NCI-H446 treated with DMSO at 0.1 percent for 48 hours (cell line): ENCODE measurements at regions not wholly inside any gene's neighbourhood (a gene's known extent, or its start where the extent isn't known, plus 50 kb on each side); places are given as distances from the start of the nearest gene placed in this dataset.

Experiments
- DNase-seq: peaks from one replicate; lab custom pipeline; 2025; lab: John Stamatoyannopoulos, UW

DNA sequence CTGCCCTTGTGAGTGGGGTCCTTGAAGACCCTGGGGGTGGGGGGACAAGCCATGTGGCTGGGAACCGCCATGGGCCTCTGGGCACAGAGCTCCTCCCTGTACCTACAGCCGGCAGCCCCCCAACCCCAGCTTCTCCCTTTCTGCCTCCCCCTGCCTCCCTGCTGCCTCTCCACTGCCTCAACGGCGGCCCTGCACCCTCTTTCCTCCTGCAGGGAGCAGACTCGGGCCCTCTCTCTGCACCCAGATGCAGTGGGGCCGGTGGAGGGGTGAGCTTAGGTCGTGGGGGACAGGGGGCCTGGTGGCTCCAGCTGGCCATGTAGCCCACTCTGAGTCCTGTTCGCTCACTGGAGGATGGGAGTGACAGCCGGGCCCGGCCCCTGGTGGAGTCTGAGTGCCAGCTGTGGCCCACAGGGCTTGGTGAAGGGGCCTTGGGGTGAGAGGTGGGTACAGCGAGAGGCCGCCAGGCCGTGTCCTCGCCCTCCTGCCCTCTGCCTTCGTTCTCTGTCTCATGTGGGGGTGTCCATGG, 139.3 kb upstream of the COL5A1 start:
- no peak for DNase-seq

DNA sequence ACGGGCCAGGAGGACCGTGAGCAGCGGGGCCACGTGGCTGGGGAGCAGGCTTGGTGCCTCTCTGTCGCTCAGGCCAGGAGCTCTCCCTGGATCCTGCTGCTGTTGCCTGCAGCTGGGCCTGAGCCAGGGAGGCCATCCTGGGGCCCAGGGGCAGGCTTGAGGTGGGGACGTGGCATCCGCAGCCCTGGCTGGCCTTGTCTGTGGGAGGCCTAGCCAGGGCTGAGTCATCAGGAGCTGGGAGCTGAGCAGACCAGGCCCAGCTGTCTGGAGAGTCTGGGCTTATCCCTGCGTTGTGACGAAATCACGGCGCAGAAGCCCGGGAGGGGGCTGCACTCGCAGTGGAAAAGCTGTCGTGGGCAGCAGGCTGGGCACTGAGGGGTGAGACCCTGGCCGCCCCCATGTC, 138.8 kb upstream of the COL5A1 start:
- peak; percentile 21 for DNase-seq

DNA sequence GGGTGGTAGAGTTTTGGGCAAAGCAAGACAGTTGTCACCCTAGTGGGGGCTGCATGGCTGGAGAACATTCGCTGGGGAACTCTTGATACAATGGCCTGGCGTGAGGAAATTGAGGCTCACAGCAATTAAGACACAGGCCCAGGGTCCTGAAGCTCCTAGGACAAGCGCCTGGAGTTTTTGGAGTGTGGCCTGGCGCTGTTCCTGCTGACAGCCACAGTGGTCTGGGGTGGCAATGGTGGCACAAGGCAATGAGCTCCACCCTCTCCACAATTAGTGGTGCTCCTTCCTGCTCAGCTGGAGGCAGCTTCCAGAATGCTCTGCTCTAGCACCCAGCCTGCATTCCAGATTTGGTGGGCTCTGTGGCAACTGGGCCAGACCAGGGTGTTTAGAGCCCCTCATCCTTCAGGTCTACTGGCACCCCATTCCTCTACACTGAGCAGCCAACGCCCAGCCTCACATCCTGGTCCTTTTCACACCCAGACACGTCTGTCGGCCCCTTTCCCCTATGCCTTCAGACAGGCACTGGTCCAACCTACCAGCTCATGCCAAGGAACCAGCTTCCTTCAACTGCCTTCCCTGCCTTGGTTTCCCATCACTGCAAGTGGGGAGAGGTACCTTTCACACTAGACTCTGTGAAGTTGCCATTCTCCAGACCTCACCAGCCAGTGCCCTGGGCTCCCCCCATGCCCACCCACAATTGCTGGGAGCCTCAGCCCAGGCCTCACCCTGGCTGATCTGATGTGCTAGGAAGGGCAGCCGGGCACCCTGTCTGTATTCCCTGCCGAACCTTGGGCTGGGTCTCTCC, 138.1 kb upstream of the COL5A1 start:
- no peak for DNase-seq

- DNase-seq = no peak
Observed at GRCh38 chr9:134504106-134504385, 137.6 kb upstream of the COL5A1 start.

DNA sequence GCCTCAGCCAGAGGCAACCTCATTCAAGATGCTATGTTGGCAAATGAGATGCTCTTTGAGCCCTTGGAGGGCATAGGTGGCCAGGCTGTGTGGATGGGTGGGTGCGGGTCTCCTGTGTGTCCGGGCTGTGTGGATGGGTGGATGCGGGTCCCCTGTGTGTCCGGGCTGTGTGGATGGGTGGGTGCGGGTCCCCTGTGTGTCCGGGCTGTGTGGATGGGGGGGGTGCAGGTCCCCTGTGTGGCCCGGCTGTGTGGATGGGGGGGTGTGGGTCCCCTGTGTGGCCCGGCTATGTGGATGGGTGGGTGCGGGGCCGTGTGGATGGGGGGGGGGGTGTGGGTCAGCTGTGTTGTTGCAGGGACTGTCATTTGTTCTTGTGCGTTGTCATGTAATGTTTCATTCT, 136.6 kb upstream of the COL5A1 start:
- DNase-seq = no peak

- DNase-seq = no peak
Observed at GRCh38 chr9:134509281-134509680, 132.3 kb upstream of the COL5A1 start.

GRCh38 chr9:134509817-134510216, 131.8 kb upstream of the COL5A1 start:
- no peak for DNase-seq

GRCh38 chr9:134514503-134514902, 127.1 kb upstream of the COL5A1 start:
- no peak for DNase-seq

DNA sequence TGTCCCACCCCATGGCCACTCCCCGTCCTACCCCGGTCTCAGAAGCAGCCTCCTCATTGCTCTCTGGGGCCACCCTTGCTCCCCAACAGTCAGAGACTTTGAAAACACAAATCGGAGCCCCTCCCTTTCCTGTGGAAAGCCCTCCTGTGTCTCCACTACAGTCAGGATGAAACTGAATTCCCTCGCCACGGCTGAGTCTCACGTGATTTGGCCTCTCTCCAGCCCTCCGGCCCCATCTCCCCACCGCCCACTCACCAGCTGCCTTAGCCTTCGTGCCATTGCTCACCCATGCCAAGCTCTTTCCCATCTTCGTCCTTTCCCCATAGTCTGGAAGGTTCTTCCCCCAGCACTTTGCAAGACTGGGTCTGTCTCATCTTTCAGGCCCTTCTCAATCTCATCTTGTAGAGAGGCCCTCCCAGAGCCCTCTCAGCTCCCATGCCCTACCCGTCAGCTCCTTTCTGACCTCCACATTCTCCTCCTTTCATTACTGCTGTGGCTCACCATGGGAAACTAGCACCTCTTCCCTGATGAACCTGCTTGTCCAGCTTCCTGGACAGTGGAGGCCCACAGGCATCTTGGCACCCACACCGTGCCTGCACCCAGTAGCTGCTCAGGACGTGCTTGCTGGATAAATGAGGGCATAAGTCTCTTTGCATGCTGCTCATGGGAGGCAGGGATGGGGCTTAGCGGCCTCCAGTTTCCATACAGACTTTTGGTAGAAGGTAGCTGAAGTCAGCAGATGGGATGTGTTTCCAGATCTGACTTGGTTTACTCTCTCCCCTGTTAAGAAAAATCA, 126.4 kb upstream of the COL5A1 start:
- DNase-seq = no peak

- DNase-seq = no peak
Observed at GRCh38 chr9:134516464-134516863, 125.1 kb upstream of the COL5A1 start.

DNA sequence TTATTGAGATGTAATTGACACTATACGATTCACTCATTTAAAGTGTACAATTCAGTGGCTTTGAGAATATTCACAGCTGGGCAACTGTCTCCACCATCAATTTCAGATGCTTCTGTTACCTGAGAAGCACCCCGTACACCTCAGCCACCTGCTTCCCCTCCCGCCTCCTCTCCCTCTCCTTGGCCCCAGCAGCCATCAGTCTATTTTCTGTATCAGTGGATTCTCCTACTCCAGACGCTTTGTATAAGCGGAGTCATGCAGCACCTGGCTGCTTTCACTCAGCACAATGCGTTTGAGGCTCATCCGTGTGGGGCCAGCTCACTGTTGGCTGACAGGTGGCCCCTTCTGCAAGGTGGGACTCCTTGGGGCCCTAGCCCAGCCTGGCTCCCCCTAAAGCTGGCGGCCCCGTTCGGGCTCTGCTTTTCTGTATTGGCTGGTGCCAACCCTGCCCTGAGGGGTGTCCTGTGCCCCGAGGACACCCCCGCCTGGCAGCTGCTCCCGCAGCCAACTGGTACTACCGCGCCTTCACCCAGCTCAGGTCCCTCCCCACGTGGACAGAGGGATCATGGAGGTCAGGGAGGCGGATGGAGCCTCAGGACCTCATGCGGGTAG, 124.4 kb upstream of the COL5A1 start:
- no peak for DNase-seq

DNA sequence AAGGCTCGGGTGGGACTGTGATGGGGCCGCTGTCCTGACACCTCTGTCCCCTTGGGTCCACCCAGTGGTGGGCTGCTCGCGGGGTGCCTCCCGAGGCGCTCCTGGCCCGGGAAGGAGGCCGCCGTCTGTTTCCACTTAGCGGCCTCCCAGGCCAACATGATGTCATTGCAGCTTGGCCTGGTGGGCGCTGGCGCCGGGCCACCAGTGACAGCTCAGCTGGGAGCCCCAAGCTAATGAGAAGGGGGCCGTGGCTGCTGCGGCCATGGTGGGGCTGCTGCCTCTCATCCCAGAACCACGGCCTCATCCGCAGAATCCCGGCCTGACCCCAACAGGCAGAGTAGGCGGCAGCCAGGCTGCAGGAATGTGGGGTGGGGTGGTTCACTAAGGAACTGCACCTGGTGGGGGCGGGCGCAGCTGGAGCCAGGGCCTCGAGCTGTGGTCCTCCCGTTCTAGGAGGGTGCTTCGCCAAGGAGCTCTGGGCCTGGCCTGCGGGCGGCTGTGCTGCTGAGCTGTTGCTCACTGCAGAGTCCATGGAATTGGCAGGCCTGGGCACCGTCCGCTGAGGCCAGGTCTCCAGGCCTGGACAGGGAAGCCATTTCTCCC, 123.5 kb upstream of the COL5A1 start:
- peak; percentile 3 for DNase-seq

GRCh38 chr9:134519375-134520070, 122.1 kb upstream of the COL5A1 start:
- no peak for DNase-seq

DNA sequence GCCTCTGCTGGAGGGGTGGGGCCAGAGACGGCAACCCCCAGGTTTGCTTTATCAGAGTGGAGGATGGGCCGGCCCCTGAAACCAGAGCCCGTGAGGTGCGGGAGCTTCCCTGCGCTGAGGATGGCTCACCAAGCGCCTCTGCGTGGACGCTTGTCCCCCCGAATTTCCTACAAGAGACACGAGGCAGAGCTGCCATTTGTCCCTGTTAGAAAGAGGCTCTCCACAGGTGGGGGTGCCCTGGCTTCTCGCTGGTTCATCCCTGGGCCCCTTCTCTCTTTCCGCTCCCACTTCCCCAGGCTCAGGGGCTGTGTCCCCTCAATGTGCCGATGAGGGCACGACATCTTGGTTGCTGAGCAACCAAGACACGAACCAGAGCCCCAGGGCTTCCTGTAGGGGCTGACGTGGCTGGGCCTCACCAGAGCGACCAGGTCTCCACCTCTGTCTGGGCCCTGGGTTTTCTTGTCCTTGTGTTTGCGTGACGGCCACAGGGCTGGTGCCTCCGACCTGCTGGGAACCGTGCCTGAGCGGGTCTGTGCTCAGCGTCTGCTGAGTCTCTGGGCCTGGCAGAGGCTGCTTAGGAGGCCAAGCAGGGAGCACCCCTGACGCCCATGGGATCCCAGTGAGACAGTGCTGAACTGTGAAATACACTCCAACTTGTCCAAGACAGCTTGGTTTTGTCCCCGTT, 119.6 kb upstream of the COL5A1 start:
- DNase-seq = no peak

DNA sequence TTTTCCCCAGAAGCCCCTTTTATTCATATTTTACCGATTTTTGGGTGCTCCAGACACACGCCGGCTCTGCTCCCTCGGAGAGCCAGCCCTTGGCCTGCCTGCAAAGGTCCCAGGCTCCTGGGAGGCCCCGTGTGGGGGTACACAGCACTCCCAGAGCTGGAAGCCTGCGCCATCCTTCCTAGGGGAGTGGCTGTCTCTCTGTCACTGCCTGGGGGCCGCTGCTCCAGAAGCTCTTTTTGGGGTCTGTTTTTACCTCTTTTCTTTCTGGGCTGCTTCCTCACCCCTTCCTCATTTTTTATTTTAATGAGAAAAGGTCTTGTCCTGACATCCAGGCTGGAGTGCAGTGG, 119.1 kb upstream of the COL5A1 start:
- DNase-seq = no peak

DNA sequence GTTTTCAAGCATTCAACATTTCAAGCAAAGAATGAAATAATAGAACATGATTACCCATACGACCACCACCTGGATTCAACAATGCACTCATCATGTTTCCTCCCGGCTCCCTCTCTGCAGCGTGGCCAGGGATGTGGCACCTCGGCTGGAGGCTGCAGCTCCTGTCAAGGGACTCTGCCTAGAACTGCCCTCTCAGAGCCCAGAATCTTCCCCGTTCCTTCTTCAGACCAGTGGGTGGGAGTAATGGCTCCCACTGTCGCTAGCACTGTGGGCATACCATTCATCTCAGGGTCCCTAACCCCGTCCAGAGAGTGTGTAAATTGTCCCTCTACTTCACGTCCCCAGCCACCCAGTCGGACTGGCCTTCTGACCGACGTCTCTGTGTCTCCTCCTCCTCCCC, 118.6 kb upstream of the COL5A1 start:
- DNase-seq = no peak

GRCh38 chr9:134525070-134525815, 116.4 kb upstream of the COL5A1 start:
- no peak for DNase-seq

- DNase-seq = no peak
Observed at GRCh38 chr9:134525841-134526583, 115.6 kb upstream of the COL5A1 start.

DNA sequence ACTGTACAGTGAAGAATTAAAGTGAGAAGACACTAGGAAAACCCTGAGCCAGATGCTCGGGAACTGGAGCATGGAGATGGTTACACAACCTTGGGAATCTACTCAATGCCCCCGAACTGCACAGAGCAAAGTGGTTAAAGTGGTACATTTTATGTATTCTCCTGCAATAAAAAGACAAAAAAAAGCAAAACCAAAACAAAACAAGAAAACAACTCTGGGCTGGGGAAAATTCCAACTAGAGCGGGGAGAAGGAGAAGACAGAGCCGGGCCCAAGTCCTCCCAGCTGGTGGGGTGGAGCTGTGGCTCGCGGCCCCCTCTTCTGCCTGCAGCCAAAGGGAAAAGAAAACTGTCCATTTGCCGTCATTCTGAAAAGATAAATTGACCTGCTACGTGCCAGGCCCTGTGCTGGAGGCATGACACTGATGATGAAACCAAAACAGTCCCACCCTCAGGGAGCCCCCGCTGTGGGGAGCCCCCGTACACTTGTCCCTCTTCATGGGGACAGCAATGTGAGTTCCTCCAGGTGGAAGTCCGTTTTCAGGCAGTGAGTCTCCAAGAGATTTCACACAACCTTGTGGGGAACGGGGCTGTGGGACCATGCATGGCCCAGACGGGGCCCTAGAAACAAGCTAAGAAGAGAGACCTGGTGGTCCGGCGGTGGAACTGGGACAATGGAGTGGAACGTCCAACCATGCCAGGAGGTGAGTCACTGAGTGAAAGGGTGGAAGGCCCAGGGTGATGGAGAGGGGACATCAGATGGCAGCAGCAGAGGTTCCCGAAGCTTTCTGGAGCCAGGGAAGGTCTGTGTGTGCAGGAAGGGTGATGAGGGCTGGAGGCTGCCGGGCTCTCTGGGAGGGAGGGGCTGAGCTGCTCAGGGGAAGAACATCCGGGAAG, 114.8 kb upstream of the COL5A1 start:
- no peak for DNase-seq
